OCI-LY3 (cell line): ENCODE measurements at regions not wholly inside any gene's neighbourhood (a gene's known extent, or its start where the extent isn't known, plus 50 kb on each side); places are given as distances from the start of the nearest gene placed in this dataset.

Experiments used
- CTCF ChIP-seq: fragments of 200-600, 300-600 bp; sonication (generic); IDR thresholded peaks from 2 replicates; pipeline ENCODE4 v1.5.1; 2014; ENCODE audit warnings: antibody characterized with exemption, low read length, low read depth
- EZH2phosphoT487 ChIP-seq: fragments of 200-600 bp; shearing (Covaris generic); IDR thresholded peaks from 2 replicates; pipeline ENCODE4 v1.6.1; 2018; ENCODE audit warnings: antibody characterized with exemption, mixed run types, low read depth

GRCh38 chr2:39519886-39520285 lies 82.8 kb upstream of the MAP4K3 start:
- no peak for TF ChIP-seq CTCF
- TF ChIP-seq EZH2phosphoT487: no peak
